ENCODE measurements at regions not wholly inside any gene's neighbourhood (a gene's known extent, or its start where the extent isn't known, plus 50 kb on each side); places are given as distances from the start of the nearest gene placed in this dataset.

- no peaks in the 10 kb centered on the region for H3K9me2 ChIP-seq (ENCODE audit: insufficient read depth, low read length)
- TF ChIP-seq TAF1 (IDR thresholded peaks at IDR 0.05; ENCODE audit: low read depth) (no peak), MXI1 (conservative IDR thresholded peaks at IDR 0.05; ENCODE audit: poor library complexity, severe bottlenecking) (no peak), CTCF (IDR thresholded peaks at IDR 0.05; ENCODE audit: poor library complexity, severe bottlenecking) (no peak), RAD21 (conservative IDR thresholded peaks at IDR 0.05) (no peak), REST (IDR thresholded peaks at IDR 0.05; ENCODE audit: borderline replicate concordance) (no peak), EZH2 (IDR thresholded peaks at IDR 0.05; ENCODE audit: borderline replicate concordance, insufficient read depth, low read length, poor library complexity, severe bottlenecking) (no peak), EP300 (conservative IDR thresholded peaks at IDR 0.05; ENCODE audit: poor library complexity, severe bottlenecking) (no peak), SMC3 (conservative IDR thresholded peaks at IDR 0.05; ENCODE audit: poor library complexity) (no peak), POLR2AphosphoS5 (IDR thresholded peaks at IDR 0.05) (no peak)
- peaks cover 6% of the 10 kb centered on the region for H3F3A ChIP-seq (ENCODE audit: insufficient read depth, low read length, poor library complexity, severe bottlenecking)
- no peak overlapping the region for H3K27ac ChIP-seq (ENCODE audit: low read length)
- no peak overlapping the region for H2AFZ ChIP-seq (ENCODE audit: low read depth, low read length)
- H3K79me2 ChIP-seq (replicated peaks; ENCODE audit: insufficient read depth, low read length): no peaks in the 10 kb centered on the region
- H3K4me3 ChIP-seq (ENCODE audit: low read length): no peak overlapping the region
- no peaks in the 10 kb centered on the region for H3K9me3 ChIP-seq (ENCODE audit: low read length)
- no peaks in the 10 kb centered on the region for H3K36me3 ChIP-seq (ENCODE audit: insufficient read depth, low read length)
- H4K20me1 ChIP-seq (ENCODE audit: insufficient read depth): no peaks in the 10 kb centered on the region
- H3K9ac ChIP-seq (ENCODE audit: low read length): no peak overlapping the region
- no peak overlapping the region for H3K4me2 ChIP-seq (ENCODE audit: low read length)
- H3K27me3 ChIP-seq (ENCODE audit: insufficient read depth, low read depth, low read length): no peaks in the 10 kb centered on the region
Observed at GRCh38 chr14:98167705-98168104, 1104.3 kb downstream of the BCL11B start.

- peaks cover 5% of the 10 kb centered on the region for H3F3A ChIP-seq (ENCODE audit: insufficient read depth, low read length, poor library complexity, severe bottlenecking)
Observed at GRCh38 chr14:98168211-98168985, 1103.6 kb downstream of the BCL11B start.

More at GRCh38 chr14:98168211-98168985, 1103.6 kb downstream of the BCL11B start:
- Histone ChIP-seq H4K20me1 (ENCODE audit: insufficient read depth) (no peaks in the 10 kb centered on the region), H3K9ac (ENCODE audit: low read length) (no peak overlapping the region), H3K36me3 (ENCODE audit: insufficient read depth, low read length) (no peaks in the 10 kb centered on the region), H3K9me2 (ENCODE audit: insufficient read depth, low read length) (no peaks in the 10 kb centered on the region), H2AFZ (ENCODE audit: low read depth, low read length) (no peak overlapping the region), H3K4me2 (ENCODE audit: low read length) (no peak overlapping the region), H3K9me3 (ENCODE audit: low read length) (no peaks in the 10 kb centered on the region), H3K27ac (ENCODE audit: low read length) (no peak overlapping the region), H3K4me3 (ENCODE audit: low read length) (no peak overlapping the region), H3K79me2 (replicated peaks; ENCODE audit: insufficient read depth, low read length) (no peaks in the 10 kb centered on the region), H3K27me3 (ENCODE audit: insufficient read depth, low read depth, low read length) (no peaks in the 10 kb centered on the region)
- TF ChIP-seq EP300 (conservative IDR thresholded peaks at IDR 0.05; ENCODE audit: poor library complexity, severe bottlenecking) (no peak), MXI1 (conservative IDR thresholded peaks at IDR 0.05; ENCODE audit: poor library complexity, severe bottlenecking) (no peak), REST (IDR thresholded peaks at IDR 0.05; ENCODE audit: borderline replicate concordance) (no peak), POLR2AphosphoS5 (IDR thresholded peaks at IDR 0.05) (no peak), RAD21 (conservative IDR thresholded peaks at IDR 0.05) (no peak), CTCF (IDR thresholded peaks at IDR 0.05; ENCODE audit: poor library complexity, severe bottlenecking) (no peak), SMC3 (conservative IDR thresholded peaks at IDR 0.05; ENCODE audit: poor library complexity) (no peak), EZH2 (IDR thresholded peaks at IDR 0.05; ENCODE audit: borderline replicate concordance, insufficient read depth, low read length, poor library complexity, severe bottlenecking) (no peak), TAF1 (IDR thresholded peaks at IDR 0.05; ENCODE audit: low read depth) (no peak)

Data from neural cell (in vitro differentiated cells).